MM.1S (cell line): ENCODE measurements at regions not wholly inside any gene's neighbourhood (a gene's known extent, or its start where the extent isn't known, plus 50 kb on each side); places are given as distances from the start of the nearest gene placed in this dataset.

Source experiments
- DNase-seq: peaks from one replicate; pipeline ENCODE4 v3.0.0-alpha.2; 2015
- H2AFZ ChIP-seq: fragments of 300-600 bp; sonication (generic); 2 replicates; pipeline ENCODE4 v1.6.0; 2016; ENCODE audit warnings: antibody characterized with exemption, low read length
- H3F3A ChIP-seq: fragments of 300-600 bp; sonication (generic); 2 replicates; pipeline ENCODE4 v1.6.1; 2016; ENCODE audit warnings: mild to moderate bottlenecking, antibody characterized with exemption, low read length, moderate library complexity, mixed read lengths; ENCODE audit not compliant: insufficient read depth
- H3K27ac ChIP-seq: fragments of 300-600 bp; sonication (generic); 2 replicates; pipeline ENCODE4 v1.5.1; 2016; ENCODE audit warnings: mild to moderate bottlenecking, low read length
- H3K27me3 ChIP-seq: fragments of 300-600 bp; sonication (generic); replicated peaks from 2 replicates; pipeline ENCODE4 v1.6.0; 2016; ENCODE audit warnings: low read length; ENCODE audit not compliant: insufficient read depth
- H3K36me3 ChIP-seq: fragments of 300-600 bp; sonication (generic); replicated peaks from 2 replicates; pipeline ENCODE4 v1.6.1; 2016; ENCODE audit warnings: mild to moderate bottlenecking, low read length, mixed read lengths; ENCODE audit not compliant: insufficient read depth
- H3K4me1 ChIP-seq: fragments of 300-600 bp; sonication (generic); 2 replicates; pipeline ENCODE4 v1.6.1; 2016; ENCODE audit warnings: low read length, mixed read lengths
- H3K4me2 ChIP-seq: fragments of 300-600 bp; sonication (generic); 2 replicates; pipeline ENCODE4 v1.6.0; 2016; ENCODE audit warnings: low read depth, low read length
- H3K4me3 ChIP-seq: fragments of 300-600 bp; sonication (generic); 2 replicates; pipeline ENCODE4 v1.5.1; 2016; ENCODE audit warnings: low read length, mixed read lengths
- H3K79me2 ChIP-seq: fragments of 300-600 bp; sonication (generic); 2 replicates; pipeline ENCODE4 v1.6.1; 2016; ENCODE audit warnings: mixed run types, low read length, mixed read lengths
- H3K9ac ChIP-seq: fragments of 300-600 bp; sonication (generic); 2 replicates; pipeline ENCODE4 v1.6.1; 2016; ENCODE audit warnings: low read length, mixed read lengths
- H3K9me2 ChIP-seq: fragments of 300-600 bp; sonication (generic); replicated peaks from 2 replicates; pipeline ENCODE4 v1.6.1; 2016; ENCODE audit warnings: mild to moderate bottlenecking, low read length, mixed read lengths; ENCODE audit not compliant: insufficient read depth
- H3K9me3 ChIP-seq: fragments of 300-600 bp; sonication (generic); replicated peaks from 2 replicates; pipeline ENCODE4 v1.6.1; 2016; ENCODE audit warnings: mild to moderate bottlenecking, low read length, mixed read lengths; ENCODE audit not compliant: insufficient read depth
- H4K20me1 ChIP-seq: fragments of 300-600 bp; sonication (generic); 2 replicates; pipeline ENCODE4 v1.6.1; 2016; ENCODE audit warnings: mild to moderate bottlenecking, low read length, moderate library complexity, mixed read lengths; ENCODE audit not compliant: insufficient read depth
- EZH2 ChIP-seq: fragments of 300-600 bp; sonication (generic); optimal IDR thresholded peaks from 2 replicates; pipeline ENCODE3; 2017; ENCODE audit warnings: low read depth, mild to moderate bottlenecking, antibody characterized with exemption, low read length, mixed read lengths
- EZH2phosphoT487 ChIP-seq: fragments of 300-600 bp; sonication (generic); IDR thresholded peaks from 2 replicates; pipeline ENCODE4 v1.6.1; 2018; ENCODE audit warnings: antibody characterized with exemption, low read length
- TF ChIP-seq, protein P1 (sequence below): fragments of 300-600 bp; sonication (generic); IDR thresholded peaks from 2 replicates; pipeline ENCODE4 v1.5.1; 2016; ENCODE audit warnings: antibody characterized with exemption, low read length, mixed read lengths

DNA sequence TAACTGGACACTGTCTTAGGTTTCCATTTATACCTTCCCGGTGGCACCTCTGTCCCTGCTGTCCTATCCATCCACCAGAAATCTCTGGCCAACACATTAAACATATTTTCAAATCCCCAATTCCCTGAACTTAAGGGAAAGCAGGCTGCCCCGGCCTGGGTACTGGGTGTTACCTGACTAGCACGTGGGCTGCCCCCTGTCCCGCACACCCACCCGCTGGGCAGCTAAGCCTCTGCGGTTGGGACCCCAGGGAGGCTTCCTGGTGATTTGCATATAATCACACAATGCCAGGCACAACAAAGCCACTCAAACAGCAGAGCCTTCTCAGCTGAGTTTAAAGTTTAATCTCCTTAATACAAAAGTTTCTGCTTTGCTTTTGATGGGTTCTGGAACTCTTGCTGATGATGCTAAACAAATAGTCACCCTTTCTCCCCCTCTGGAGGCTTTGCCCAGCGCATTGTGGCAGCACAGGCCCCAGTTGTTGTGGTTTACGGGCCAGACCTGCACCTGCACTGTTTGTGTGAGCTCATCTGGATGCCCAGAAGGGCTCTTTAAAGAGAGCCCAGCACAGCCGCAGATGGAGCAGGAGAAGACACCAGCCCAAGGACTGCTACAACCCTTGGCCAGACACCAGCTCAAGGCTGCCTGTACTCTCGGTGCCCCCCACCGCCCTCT, 59.9 kb upstream of the POU2AF1 start:
- no peaks in the 10 kb centered on the region for H4K20me1 ChIP-seq
- peak overlapping the region; percentile 46 for H3K4me2 ChIP-seq
- TF ChIP-seq EZH2 = no peak
- TF ChIP-seq EZH2phosphoT487 = no peak
- TF ChIP-seq, protein P1, sequence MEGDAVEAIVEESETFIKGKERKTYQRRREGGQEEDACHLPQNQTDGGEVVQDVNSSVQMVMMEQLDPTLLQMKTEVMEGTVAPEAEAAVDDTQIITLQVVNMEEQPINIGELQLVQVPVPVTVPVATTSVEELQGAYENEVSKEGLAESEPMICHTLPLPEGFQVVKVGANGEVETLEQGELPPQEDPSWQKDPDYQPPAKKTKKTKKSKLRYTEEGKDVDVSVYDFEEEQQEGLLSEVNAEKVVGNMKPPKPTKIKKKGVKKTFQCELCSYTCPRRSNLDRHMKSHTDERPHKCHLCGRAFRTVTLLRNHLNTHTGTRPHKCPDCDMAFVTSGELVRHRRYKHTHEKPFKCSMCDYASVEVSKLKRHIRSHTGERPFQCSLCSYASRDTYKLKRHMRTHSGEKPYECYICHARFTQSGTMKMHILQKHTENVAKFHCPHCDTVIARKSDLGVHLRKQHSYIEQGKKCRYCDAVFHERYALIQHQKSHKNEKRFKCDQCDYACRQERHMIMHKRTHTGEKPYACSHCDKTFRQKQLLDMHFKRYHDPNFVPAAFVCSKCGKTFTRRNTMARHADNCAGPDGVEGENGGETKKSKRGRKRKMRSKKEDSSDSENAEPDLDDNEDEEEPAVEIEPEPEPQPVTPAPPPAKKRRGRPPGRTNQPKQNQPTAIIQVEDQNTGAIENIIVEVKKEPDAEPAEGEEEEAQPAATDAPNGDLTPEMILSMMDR = no peak
- peaks cover 36% of the 10 kb centered on the region for H3F3A ChIP-seq
- no peaks in the 10 kb centered on the region for H3K27me3 ChIP-seq
- peak overlapping the region; percentile 5; the same call in 1 of the 2 replicates for H3K4me3 ChIP-seq
- H2AFZ ChIP-seq = peak overlapping the region; percentile 32
- no peaks in the 10 kb centered on the region for H3K36me3 ChIP-seq
- H3K79me2 ChIP-seq = no peaks in the 10 kb centered on the region
- no peaks in the 10 kb centered on the region for H3K9me3 ChIP-seq
- peak overlapping the region; percentile 63 for H3K9ac ChIP-seq
- H3K4me1 ChIP-seq = peaks cover 50% of the 10 kb centered on the region
- no peaks in the 10 kb centered on the region for H3K9me2 ChIP-seq
- H3K27ac ChIP-seq = peak overlapping the region; percentile 94
- DNase-seq = peak; percentile 97

DNA sequence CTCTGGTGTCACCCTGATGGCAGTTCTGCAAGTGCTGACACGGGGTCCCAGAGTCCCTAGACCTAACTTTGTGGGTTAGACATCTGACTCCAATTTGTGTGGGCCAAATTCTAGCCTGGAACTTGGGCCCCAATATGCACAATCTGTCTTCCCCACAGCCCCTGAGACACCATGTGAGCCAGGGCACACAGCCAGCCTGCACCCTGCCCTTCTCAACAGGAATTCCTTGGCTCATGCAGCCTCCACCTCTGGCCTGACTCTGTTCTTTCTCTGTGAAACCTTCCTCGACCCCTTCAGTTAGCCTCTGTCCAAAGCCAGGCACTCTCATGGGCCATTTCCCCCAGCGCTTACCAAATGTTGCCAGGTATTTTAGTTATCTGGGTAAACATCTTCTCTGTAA, 59.1 kb upstream of the POU2AF1 start:
- Histone ChIP-seq H3K79me2 (no peaks in the 10 kb centered on the region), H4K20me1 (no peaks in the 10 kb centered on the region), H3K4me3 (no peak overlapping the region), H3K9ac (peak overlapping the region; percentile 63; the same call in 1 of the 2 replicates), H3K27me3 (no peaks in the 10 kb centered on the region), H3K4me2 (peak overlapping the region; percentile 46), H3K4me1 (peaks cover 42% of the 10 kb centered on the region), H3F3A (peaks cover 36% of the 10 kb centered on the region), H3K9me2 (no peaks in the 10 kb centered on the region), H3K9me3 (no peaks in the 10 kb centered on the region), H2AFZ (peak overlapping the region; percentile 32), H3K27ac (peak overlapping the region; percentile 94), H3K36me3 (no peaks in the 10 kb centered on the region)
- TF ChIP-seq EZH2phosphoT487 (no peak), EZH2 (no peak)
- TF ChIP-seq, protein P1 = no peak
- DNase-seq = no peak

DNA sequence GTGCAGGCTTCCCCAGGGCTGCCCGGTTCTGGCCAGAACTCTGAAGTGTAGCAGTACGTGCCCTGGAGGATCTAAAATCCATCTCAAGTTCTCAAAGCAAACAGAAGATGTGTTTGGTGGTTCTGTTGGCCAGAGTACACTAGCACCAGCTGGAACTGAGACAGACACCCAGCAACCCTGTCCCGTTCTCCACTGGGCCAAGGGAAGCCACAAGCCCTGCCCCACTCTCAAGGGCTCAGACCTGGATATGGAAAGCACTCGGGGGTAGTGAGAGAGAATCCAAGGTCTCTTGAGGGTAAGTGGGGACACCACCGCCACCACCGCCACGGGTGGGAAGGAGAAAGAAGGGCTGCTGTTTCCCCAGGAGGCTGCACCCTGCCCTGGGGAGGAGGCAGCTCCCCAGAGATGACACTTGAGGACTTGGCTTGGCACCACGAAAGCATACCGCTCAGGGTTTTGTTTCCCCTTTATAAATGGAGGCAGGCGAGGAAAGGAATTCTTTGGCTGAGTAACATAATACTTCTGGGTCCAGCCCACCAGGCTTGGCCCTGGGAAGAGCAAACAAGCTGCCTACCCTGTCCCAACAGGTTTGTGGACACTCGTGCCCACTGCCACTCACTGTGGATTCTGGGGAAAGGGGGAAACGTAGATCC, 56.1 kb upstream of the POU2AF1 start:
- Histone ChIP-seq H3F3A (peaks cover 29% of the 10 kb centered on the region), H3K36me3 (no peaks in the 10 kb centered on the region), H3K27ac (no peak overlapping the region), H3K4me2 (no peak overlapping the region), H3K79me2 (no peaks in the 10 kb centered on the region), H2AFZ (no peak overlapping the region), H3K27me3 (no peaks in the 10 kb centered on the region), H4K20me1 (no peaks in the 10 kb centered on the region), H3K9me2 (no peaks in the 10 kb centered on the region), H3K4me3 (no peak overlapping the region), H3K9ac (no peak overlapping the region), H3K9me3 (no peaks in the 10 kb centered on the region), H3K4me1 (peaks cover 32% of the 10 kb centered on the region)
- TF ChIP-seq, protein P1 = no peak
- TF ChIP-seq EZH2phosphoT487 (no peak), EZH2 (no peak)
- DNase-seq = no peak
